ENCODE measurements at regions not wholly inside any gene's neighbourhood (a gene's known extent, or its start where the extent isn't known, plus 50 kb on each side); places are given as distances from the start of the nearest gene placed in this dataset.

GRCh38 chr4:29521281-29521680 lies 1198.9 kb upstream of the PCDH7 start:
- Histone ChIP-seq H3K27ac (no peak overlapping the region), H3K4me3 (no peak overlapping the region), H3K4me1 (no peaks in the 10 kb centered on the region), H3K9me3 (no peaks in the 10 kb centered on the region), H3K36me3 (no peaks in the 10 kb centered on the region), H3K27me3 (no peaks in the 10 kb centered on the region)
- ATAC-seq = no peak
- WGBS, 2 donors (ENCODE audit: low coverage in 1 of 2) = 67 to 83% methylated on average over 1 of the region's 1 CpG
- TF ChIP-seq POLR2AphosphoS5 (IDR thresholded peaks at IDR 0.05) = no peak
- TF ChIP-seq CTCF (IDR thresholded peaks at IDR 0.05) = no peak
- no peak for TF ChIP-seq POLR2A (IDR thresholded peaks at IDR 0.05)
- TF ChIP-seq EP300 (IDR thresholded peaks at IDR 0.05) = no peak

GRCh38 chr4:29536745-29537144 lies 1183.4 kb upstream of the PCDH7 start:
- H3K36me3 ChIP-seq = no peaks in the 10 kb centered on the region
- no peak overlapping the region for H3K27ac ChIP-seq
- 82 to 92% methylated on average over 3 of the region's 3 CpGs for WGBS, 2 donors (ENCODE audit: low coverage in 1 of 2)
- H3K27me3 ChIP-seq = no peaks in the 10 kb centered on the region
- TF ChIP-seq POLR2A (IDR thresholded peaks at IDR 0.05) (no peak), POLR2AphosphoS5 (IDR thresholded peaks at IDR 0.05) (no peak), CTCF (IDR thresholded peaks at IDR 0.05) (no peak), EP300 (IDR thresholded peaks at IDR 0.05) (no peak)
- no peaks in the 10 kb centered on the region for H3K9me3 ChIP-seq
- no peak for ATAC-seq
- no peaks in the 10 kb centered on the region for H3K4me1 ChIP-seq
- no peak overlapping the region for H3K4me3 ChIP-seq

GRCh38 chr4:29538889-29539646 lies 1181.1 kb upstream of the PCDH7 start:
- TF ChIP-seq EP300 (IDR thresholded peaks at IDR 0.05) = no peak
- no peak for TF ChIP-seq POLR2AphosphoS5 (IDR thresholded peaks at IDR 0.05)
- no peak for TF ChIP-seq POLR2A (IDR thresholded peaks at IDR 0.05)
- no peak for TF ChIP-seq CTCF (IDR thresholded peaks at IDR 0.05)
- 57 to 78% methylated on average over 4 of the region's 4 CpGs for WGBS, 2 donors (ENCODE audit: low coverage in 1 of 2)
- Histone ChIP-seq H3K9me3 (peaks cover 0 to 4% (median 0%) of the 10 kb centered on the region in 3 donors), H3K4me1 (no peaks in the 10 kb centered on the region), H3K4me3 (no peak overlapping the region), H3K27ac (no peak overlapping the region), H3K36me3 (no peaks in the 10 kb centered on the region), H3K27me3 (no peaks in the 10 kb centered on the region)
- ATAC-seq = no peak

GRCh38 chr4:29540439-29541102 lies 1179.6 kb upstream of the PCDH7 start:
- H3K36me3 ChIP-seq = no peaks in the 10 kb centered on the region
- no peak for ATAC-seq
- peaks cover 0 to 4% (median 0%) of the 10 kb centered on the region in 3 donors for H3K9me3 ChIP-seq
- TF ChIP-seq EP300 (IDR thresholded peaks at IDR 0.05) (no peak), POLR2A (IDR thresholded peaks at IDR 0.05) (no peak), CTCF (IDR thresholded peaks at IDR 0.05) (no peak), POLR2AphosphoS5 (IDR thresholded peaks at IDR 0.05) (no peak)
- H3K27me3 ChIP-seq = no peaks in the 10 kb centered on the region
- H3K4me3 ChIP-seq = no peak overlapping the region
- H3K27ac ChIP-seq = no peak overlapping the region
- WGBS, 2 donors (ENCODE audit: low coverage in 1 of 2) = 54 to 65% methylated on average over 2 of the region's 2 CpGs
- no peaks in the 10 kb centered on the region for H3K4me1 ChIP-seq

- Histone ChIP-seq H3K27me3 (no peaks in the 10 kb centered on the region), H3K27ac (no peak overlapping the region), H3K4me1 (no peaks in the 10 kb centered on the region), H3K4me3 (no peak overlapping the region), H3K36me3 (no peaks in the 10 kb centered on the region), H3K9me3 (peaks cover 0 to 4% (median 0%) of the 10 kb centered on the region in 3 donors)
- TF ChIP-seq EP300 (IDR thresholded peaks at IDR 0.05) = no peak
- TF ChIP-seq CTCF (IDR thresholded peaks at IDR 0.05) = no peak
- no peak for TF ChIP-seq POLR2AphosphoS5 (IDR thresholded peaks at IDR 0.05)
- WGBS, 2 donors (ENCODE audit: low coverage in 1 of 2) = 94% methylated on average over 4 of the region's 6 CpGs; no CpG with 5 or more reads in 1 of the 2 donors
- ATAC-seq = no peak
Observed at GRCh38 chr4:29541757-29542156, 1178.4 kb upstream of the PCDH7 start.
